ENCODE measurements at regions not wholly inside any gene's neighbourhood (a gene's known extent, or its start where the extent isn't known, plus 50 kb on each side); places are given as distances from the start of the nearest gene placed in this dataset.

DNA sequence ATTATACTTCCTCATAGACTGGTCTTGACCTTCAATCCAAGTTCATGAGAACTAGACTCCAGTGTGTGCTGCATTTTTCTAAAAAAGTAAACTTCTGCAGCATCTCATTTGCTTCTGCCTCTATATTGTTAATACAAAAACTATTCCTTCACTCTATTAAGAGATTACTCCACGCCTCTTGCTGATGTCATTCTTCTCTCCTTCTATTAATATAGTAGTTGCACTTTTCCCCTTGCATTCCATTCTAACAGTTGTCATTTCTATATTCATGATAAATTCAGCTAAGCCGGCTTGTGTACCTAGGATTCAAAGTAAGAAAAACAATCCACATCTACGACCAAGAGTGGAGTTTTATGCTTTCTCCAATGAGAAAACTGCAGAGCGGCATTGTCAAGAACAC, 480.4 kb upstream of the NOVA1 start:
- no peak for TF ChIP-seq EZH2 (IDR thresholded peaks at IDR 0.05; ENCODE audit: low read length)
- TF ChIP-seq, protein P1, sequence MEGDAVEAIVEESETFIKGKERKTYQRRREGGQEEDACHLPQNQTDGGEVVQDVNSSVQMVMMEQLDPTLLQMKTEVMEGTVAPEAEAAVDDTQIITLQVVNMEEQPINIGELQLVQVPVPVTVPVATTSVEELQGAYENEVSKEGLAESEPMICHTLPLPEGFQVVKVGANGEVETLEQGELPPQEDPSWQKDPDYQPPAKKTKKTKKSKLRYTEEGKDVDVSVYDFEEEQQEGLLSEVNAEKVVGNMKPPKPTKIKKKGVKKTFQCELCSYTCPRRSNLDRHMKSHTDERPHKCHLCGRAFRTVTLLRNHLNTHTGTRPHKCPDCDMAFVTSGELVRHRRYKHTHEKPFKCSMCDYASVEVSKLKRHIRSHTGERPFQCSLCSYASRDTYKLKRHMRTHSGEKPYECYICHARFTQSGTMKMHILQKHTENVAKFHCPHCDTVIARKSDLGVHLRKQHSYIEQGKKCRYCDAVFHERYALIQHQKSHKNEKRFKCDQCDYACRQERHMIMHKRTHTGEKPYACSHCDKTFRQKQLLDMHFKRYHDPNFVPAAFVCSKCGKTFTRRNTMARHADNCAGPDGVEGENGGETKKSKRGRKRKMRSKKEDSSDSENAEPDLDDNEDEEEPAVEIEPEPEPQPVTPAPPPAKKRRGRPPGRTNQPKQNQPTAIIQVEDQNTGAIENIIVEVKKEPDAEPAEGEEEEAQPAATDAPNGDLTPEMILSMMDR (optimal IDR thresholded peaks at IDR 0.05 in 1 of 3, IDR thresholded peaks at IDR 0.05 in 1 of 3, conservative IDR thresholded peaks at IDR 0.05 in 1 of 3; ENCODE audit: extremely low read depth in 1 of 3, insufficient read depth in 2 of 3, low read length in 3 of 3), result no peak
- H3K27ac ChIP-seq (ENCODE audit: control insufficient read depth, insufficient read depth, low read length), result no peak overlapping the region

DNA sequence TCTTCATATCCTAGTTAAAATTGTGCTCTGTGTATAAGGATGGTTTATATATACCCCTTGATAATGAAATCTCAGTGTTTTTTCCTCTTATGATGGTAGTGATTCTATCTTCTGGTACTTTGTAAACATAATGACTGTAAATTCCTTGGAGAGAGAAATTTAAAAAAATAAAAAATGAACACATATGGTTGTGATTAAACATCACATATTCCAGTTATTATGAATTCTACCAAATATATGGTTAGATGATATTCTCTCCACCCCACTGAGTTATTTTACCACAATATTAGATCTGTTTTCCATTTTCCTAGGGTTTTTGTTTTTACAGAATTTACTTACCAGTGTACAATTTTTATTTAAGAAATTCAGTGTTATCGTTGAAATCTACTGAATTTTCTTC, 481.9 kb upstream of the NOVA1 start:
- H3K4me1 ChIP-seq (ENCODE audit: control insufficient read depth, extremely low read depth, insufficient read depth, low read length), result no peaks in the 10 kb centered on the region
- H3K36me3 ChIP-seq (ENCODE audit: control insufficient read depth in 2 of 2, extremely low read depth in 1 of 2, insufficient read depth in 2 of 2, low read length in 2 of 2), result no peaks in the 10 kb centered on the region
- H3K4me2 ChIP-seq (ENCODE audit: control insufficient read depth, extremely low read depth, insufficient read depth, low read depth, low read length), result no peak overlapping the region
- H4K20me1 ChIP-seq (ENCODE audit: control insufficient read depth, extremely low read depth, insufficient read depth, low read length), result no peaks in the 10 kb centered on the region
- H3K27me3 ChIP-seq (ENCODE audit: control insufficient read depth, extremely low read depth, insufficient read depth, low read length), result no peaks in the 10 kb centered on the region
- no peaks in the 10 kb centered on the region for H3K79me2 ChIP-seq (ENCODE audit: control insufficient read depth, insufficient read depth, low read length)
- TF ChIP-seq, protein P1 (optimal IDR thresholded peaks at IDR 0.05 in 1 of 3, IDR thresholded peaks at IDR 0.05 in 1 of 3, conservative IDR thresholded peaks at IDR 0.05 in 1 of 3; ENCODE audit: extremely low read depth in 1 of 3, insufficient read depth in 2 of 3, low read length in 3 of 3), result no peak
- no peak for TF ChIP-seq EZH2 (IDR thresholded peaks at IDR 0.05; ENCODE audit: low read length)
- FAIRE-seq (no peak), DNase-seq (ENCODE audit: low read depth, low spot score) (no peak)
- dilution Hi-C loops (cut with MboI; ENCODE audit: extremely low pct_ligation_motif_present, low sequenced_read_pairs), result no loop called here
- H2AFZ ChIP-seq (ENCODE audit: control insufficient read depth, low read length), result no peak overlapping the region
- H3K9ac ChIP-seq (ENCODE audit: control insufficient read depth, extremely low read depth, insufficient read depth, low read length), result no peak overlapping the region
- H3K4me3 ChIP-seq (ENCODE audit: control insufficient read depth in 2 of 3, extremely low read depth in 1 of 3, insufficient read depth in 2 of 3, low read depth in 1 of 3, low read length in 3 of 3), result no peak overlapping the region
- H3K27ac ChIP-seq (ENCODE audit: control insufficient read depth, insufficient read depth, low read length), result no peak overlapping the region
- no peaks in the 10 kb centered on the region for H3K9me3 ChIP-seq (ENCODE audit: control insufficient read depth, low read depth, low read length)
- no peaks in the 10 kb centered on the region for H3K9me1 ChIP-seq (ENCODE audit: control insufficient read depth, extremely low read depth, insufficient read depth, low read length)

More for the DNA sequence above, 480.4 kb upstream of the NOVA1 start:
- no peak overlapping the region for H2AFZ ChIP-seq (ENCODE audit: control insufficient read depth, low read length)
- H3K4me3 ChIP-seq (ENCODE audit: control insufficient read depth in 2 of 3, extremely low read depth in 1 of 3, insufficient read depth in 2 of 3, low read depth in 1 of 3, low read length in 3 of 3), result no peak overlapping the region
- no peaks in the 10 kb centered on the region for H3K4me1 ChIP-seq (ENCODE audit: control insufficient read depth, extremely low read depth, insufficient read depth, low read length)
- H4K20me1 ChIP-seq (ENCODE audit: control insufficient read depth, extremely low read depth, insufficient read depth, low read length), result no peaks in the 10 kb centered on the region
- no peak for DNase-seq (ENCODE audit: low read depth, low spot score)
- H3K79me2 ChIP-seq (ENCODE audit: control insufficient read depth, insufficient read depth, low read length), result no peaks in the 10 kb centered on the region
- no peaks in the 10 kb centered on the region for H3K27me3 ChIP-seq (ENCODE audit: control insufficient read depth, extremely low read depth, insufficient read depth, low read length)
- dilution Hi-C loops (cut with MboI; ENCODE audit: extremely low pct_ligation_motif_present, low sequenced_read_pairs), result no loop called here
- H3K9ac ChIP-seq (ENCODE audit: control insufficient read depth, extremely low read depth, insufficient read depth, low read length), result no peak overlapping the region
- H3K9me1 ChIP-seq (ENCODE audit: control insufficient read depth, extremely low read depth, insufficient read depth, low read length), result no peaks in the 10 kb centered on the region
- H3K4me2 ChIP-seq (ENCODE audit: control insufficient read depth, extremely low read depth, insufficient read depth, low read depth, low read length), result no peak overlapping the region
- no peak for FAIRE-seq
- no peaks in the 10 kb centered on the region for H3K36me3 ChIP-seq (ENCODE audit: control insufficient read depth in 2 of 2, extremely low read depth in 1 of 2, insufficient read depth in 2 of 2, low read length in 2 of 2)
- H3K9me3 ChIP-seq (ENCODE audit: control insufficient read depth, low read depth, low read length), result no peaks in the 10 kb centered on the region

Data from keratinocyte (primary cell).